GM12892 (cell line): ENCODE measurements at regions not wholly inside any gene's neighbourhood (a gene's known extent, or its start where the extent isn't known, plus 50 kb on each side); places are given as distances from the start of the nearest gene placed in this dataset.
"Not testable (repeated sequence)": the region's sequence is repeated elsewhere in the genome, so short reads cannot be mapped to it uniquely, and the experiment has no call there.

Experiments
- POLR2A ChIP-seq: IDR thresholded peaks from 2 replicates; pipeline ENCODE4 v1.6.1; 2011; ENCODE audit warnings: low read depth, low read length, control low read depth
- POLR2AphosphoS5 ChIP-seq: IDR thresholded peaks from 2 replicates; pipeline ENCODE4 v1.6.1; 2011; ENCODE audit warnings: low read depth, low read length, control low read depth
- TAF1 ChIP-seq: IDR thresholded peaks from 2 replicates; pipeline ENCODE4 v1.6.1; 2011; ENCODE audit warnings: low read depth, mild to moderate bottlenecking, control low read depth, low read length, borderline replicate concordance

GRCh38 chr13:30054546-30054945, 204.1 kb upstream of the UBL3 start:
- not testable (repeated sequence) for TF ChIP-seq POLR2A, POLR2AphosphoS5, TAF1
